Mucosa of descending colon (tissue), 3 donors: ENCODE measurements at regions not wholly inside any gene's neighbourhood (a gene's known extent, or its start where the extent isn't known, plus 50 kb on each side); places are given as distances from the start of the nearest gene placed in this dataset.

Source experiments
- ATAC-seq: fragments of 200-7000 bp; cut with Tn5 transposase; one replicate; pipeline ENCODE4 v1.9.1; 2020; ENCODE audit warnings: mild to moderate bottlenecking, moderate library complexity
- DNase-seq, 3 donors: peaks; one replicate each; pipeline ENCODE4 v3.0.0-alpha.2; 2020
- H3K36me3 ChIP-seq: fragments of 200-600 bp; one replicate; pipeline ENCODE4 v1.8.0; 2021; ENCODE audit warnings: low read depth, mild to moderate bottlenecking
- H3K4me1 ChIP-seq: fragments of 200-600 bp; one replicate; pipeline ENCODE4 v1.8.0; 2021; ENCODE audit warnings: low read depth, mild to moderate bottlenecking
- H3K4me3 ChIP-seq: fragments of 200-600 bp; one replicate; pipeline ENCODE4 v1.8.0; 2021; ENCODE audit warnings: mild to moderate bottlenecking
- H3K9me3 ChIP-seq: fragments of 200-600 bp; one replicate; pipeline ENCODE4 v1.8.0; 2021; ENCODE audit warnings: mild to moderate bottlenecking
- intact Hi-C, 2 donors: fragments of 100-400 bp; cut with DNase I in 1 of 2; cut with micrococcal nuclease in 1 of 2; formaldehyde crosslinking; loops; one replicate each; pipeline versions ENCODE4 v1.11.0 to v1.11.1; 2022; cut with DNase I, micrococcal nuclease
- TF ChIP-seq, protein P1 (sequence below): fragments of 200-600 bp; IDR thresholded peaks from one replicate; pipeline ENCODE4 v1.8.0; 2022; ENCODE audit warnings: antibody characterized with exemption, mild to moderate bottlenecking
- donor health status: DM: no; HTN: no; CAD: no; lungs with moderate emphysema.
- donor health status: DM: no; HTN: no; CAD: no.
- donor health status: DM: no; HTN: yes; CAD: no.

DNA sequence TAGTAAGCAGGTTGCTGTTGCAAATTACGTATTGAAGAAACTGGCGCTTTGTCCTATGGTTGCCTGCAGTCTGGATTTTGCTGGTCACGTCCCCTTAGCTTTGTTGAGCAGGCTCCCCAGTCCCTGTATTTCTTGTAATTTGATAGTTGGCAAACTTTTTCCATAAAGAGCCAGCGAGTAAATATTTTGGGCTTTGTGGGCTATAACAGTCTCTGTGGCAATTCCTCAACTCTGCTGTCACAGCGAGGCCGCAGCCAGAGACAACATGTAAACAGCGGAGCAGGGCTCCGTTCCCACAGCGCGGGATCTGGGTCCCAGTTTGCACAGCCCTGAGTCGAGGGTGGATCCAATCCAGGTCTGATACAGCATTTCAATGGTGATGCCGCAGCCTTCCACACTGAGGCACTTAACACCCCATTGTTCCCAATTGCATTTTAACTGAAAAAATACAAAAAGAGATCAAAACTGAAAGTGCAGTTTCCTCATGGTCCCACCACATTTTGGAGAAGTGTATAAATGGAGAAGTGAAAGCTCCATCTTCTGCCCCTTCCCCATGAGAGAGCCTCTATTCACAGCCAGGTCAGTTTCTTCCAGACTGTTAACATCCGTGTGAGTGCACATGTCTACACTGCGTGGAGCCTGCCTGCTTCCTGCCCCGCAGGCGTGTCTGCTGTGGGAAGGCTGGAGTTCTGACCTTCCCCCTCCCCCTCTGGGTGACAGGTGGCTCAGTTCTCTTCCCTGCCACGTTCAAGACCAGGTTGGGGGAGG is 89.1 kb downstream of the RPS6KA4 start:
- Histone ChIP-seq H3K9me3 (no peaks in the 10 kb centered on the region), H3K4me1 (peaks cover 17% of the 10 kb centered on the region), H3K4me3 (no peak overlapping the region), H3K36me3 (no peaks in the 10 kb centered on the region)
- ATAC-seq (peak; percentile 52), DNase-seq (peak; percentile 38 to 63 (median 44))
- TF ChIP-seq, protein P1, sequence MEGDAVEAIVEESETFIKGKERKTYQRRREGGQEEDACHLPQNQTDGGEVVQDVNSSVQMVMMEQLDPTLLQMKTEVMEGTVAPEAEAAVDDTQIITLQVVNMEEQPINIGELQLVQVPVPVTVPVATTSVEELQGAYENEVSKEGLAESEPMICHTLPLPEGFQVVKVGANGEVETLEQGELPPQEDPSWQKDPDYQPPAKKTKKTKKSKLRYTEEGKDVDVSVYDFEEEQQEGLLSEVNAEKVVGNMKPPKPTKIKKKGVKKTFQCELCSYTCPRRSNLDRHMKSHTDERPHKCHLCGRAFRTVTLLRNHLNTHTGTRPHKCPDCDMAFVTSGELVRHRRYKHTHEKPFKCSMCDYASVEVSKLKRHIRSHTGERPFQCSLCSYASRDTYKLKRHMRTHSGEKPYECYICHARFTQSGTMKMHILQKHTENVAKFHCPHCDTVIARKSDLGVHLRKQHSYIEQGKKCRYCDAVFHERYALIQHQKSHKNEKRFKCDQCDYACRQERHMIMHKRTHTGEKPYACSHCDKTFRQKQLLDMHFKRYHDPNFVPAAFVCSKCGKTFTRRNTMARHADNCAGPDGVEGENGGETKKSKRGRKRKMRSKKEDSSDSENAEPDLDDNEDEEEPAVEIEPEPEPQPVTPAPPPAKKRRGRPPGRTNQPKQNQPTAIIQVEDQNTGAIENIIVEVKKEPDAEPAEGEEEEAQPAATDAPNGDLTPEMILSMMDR, result no peak
- intact Hi-C loops, result no loop called here

DNA sequence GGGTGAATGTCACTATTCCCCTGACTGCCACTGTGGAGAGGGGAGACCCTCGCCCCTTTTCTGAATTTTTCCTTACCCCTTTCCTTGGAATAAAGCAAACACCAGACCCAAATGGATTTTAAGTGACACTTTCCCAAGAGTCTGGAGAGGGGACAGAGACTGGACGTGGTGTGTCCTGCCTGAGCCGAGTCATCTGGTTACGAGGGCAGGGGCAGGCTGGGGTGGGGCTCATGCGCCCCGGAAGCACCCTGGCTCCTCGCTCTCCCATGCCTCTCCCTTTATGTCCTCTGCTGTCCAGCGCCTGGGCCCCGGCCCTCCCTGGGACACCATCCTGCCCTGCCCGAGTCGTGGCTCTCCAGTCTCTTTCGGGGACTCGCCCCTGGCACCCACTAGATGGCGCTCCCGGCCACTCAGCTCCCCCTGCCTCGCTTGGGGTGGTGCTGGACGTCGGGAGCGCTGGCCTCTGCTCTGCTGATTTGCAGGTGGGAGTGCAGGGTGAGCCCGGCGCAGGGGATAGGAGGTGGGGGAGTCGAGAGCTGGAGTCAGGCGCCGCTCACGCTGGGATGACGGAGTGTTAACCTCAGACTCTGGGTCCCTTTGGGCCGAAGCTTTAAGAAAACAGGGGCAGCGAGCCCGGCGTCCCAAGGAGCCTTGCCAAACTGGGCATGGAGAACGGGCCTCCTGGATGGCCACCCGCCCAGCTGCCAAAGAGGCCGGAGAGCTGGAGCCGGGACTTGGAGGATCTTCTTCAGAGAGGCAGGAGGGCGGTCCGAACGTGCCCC is 89.8 kb downstream of the RPS6KA4 start:
- H3K4me3 ChIP-seq, result no peak overlapping the region
- peaks cover 17% of the 10 kb centered on the region for H3K4me1 ChIP-seq
- DNase-seq, result peak; percentile 83 to 88 (median 86)
- ATAC-seq, result peak; percentile 95
- intact Hi-C loops, result no loop called here
- no peaks in the 10 kb centered on the region for H3K9me3 ChIP-seq
- no peaks in the 10 kb centered on the region for H3K36me3 ChIP-seq
- TF ChIP-seq, protein P1, result peak; percentile 89

DNA sequence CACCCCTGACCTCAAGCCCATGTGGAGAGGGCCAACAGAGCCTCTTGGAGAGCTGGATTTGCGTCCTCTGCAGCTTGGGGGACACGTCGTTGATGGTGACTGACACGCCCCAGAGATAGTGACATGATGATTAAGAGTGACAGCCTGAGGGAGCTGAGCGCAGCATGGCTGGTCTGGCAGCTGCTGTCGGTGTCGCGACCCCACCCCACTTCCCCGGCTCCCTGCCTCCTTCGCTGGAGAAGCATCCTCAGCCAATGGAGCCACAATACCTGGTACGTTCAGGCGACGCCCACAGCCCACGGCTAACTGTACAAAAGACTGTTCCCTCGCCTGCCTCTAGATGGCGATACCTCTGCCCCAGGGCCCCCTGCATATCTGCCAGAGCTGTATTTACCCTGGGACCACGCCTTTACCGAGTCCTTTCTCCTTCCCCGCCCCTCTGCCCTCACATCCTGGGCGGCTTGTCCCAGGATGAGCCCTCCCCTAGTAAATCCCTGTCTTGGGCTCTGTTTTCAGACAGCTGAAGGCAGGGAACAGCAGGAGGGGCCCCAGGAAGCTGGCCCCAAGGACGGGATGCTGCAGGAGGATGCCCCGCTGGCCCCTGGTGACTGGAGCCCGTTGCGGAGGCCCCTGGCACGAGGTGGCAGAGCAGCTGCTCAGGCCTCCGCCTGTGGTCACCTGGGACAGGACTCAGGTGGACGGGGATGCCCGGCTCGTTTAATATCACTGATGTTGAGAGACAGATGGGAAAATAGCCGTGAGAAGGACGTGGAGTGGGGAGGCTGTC is 90.6 kb downstream of the RPS6KA4 start:
- intact Hi-C loops, result no loop called here
- ATAC-seq (peak; percentile 93), DNase-seq (peak; percentile 67 to 79 (median 71))
- H3K9me3 ChIP-seq, result no peaks in the 10 kb centered on the region
- no peaks in the 10 kb centered on the region for H3K36me3 ChIP-seq
- H3K4me1 ChIP-seq, result peaks cover 17% of the 10 kb centered on the region
- no peak overlapping the region for H3K4me3 ChIP-seq
- TF ChIP-seq, protein P1, result peak; percentile 81

DNA sequence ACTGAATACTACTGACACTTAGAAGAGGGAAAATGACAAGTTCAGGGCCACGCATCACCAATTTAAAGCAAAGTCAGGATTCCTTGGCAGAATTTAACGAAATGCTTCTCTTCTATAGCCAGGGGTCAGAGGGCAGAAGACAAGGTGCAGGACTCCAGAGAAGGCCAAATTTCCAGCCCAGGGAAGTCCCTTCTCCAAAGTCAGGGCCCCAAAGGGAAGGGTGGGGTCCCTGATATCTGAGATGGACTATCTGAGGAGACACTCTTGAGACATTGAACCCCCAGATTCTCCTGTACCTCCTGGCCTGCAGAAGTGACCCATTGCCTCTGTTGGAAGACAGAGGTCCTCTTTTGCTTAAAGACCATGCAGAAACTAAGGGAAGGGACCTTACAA is 91.2 kb downstream of the RPS6KA4 start:
- intact Hi-C loops, result no loop called here
- Histone ChIP-seq H3K4me3 (no peak overlapping the region), H3K9me3 (no peaks in the 10 kb centered on the region), H3K36me3 (no peaks in the 10 kb centered on the region), H3K4me1 (peaks cover 17% of the 10 kb centered on the region)
- no peak for ATAC-seq
- TF ChIP-seq, protein P1, result no peak
- DNase-seq, result no peak

DNA sequence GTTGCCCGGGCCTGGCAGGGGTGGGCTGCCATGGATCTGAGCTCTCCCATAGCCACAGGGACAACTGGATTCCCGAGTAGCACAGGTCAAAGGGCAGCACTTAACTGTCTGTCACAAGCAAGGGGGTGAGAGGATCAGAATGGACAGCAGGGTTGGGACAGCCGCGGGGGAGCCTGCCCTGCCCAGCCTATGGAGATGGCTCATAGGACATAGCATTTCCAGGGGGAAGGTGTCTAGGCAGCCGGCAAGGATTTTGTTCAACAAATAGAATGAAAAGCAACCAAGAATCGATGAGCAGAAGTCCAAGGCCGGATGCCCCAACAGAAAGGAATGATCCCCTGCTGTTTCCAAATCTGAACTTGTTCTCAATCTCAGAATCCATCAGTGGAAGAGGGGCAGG is 92.9 kb downstream of the RPS6KA4 start:
- intact Hi-C loops, result no loop called here
- DNase-seq, result no peak
- Histone ChIP-seq H3K9me3 (no peaks in the 10 kb centered on the region), H3K36me3 (no peaks in the 10 kb centered on the region), H3K4me1 (peaks cover 17% of the 10 kb centered on the region), H3K4me3 (no peak overlapping the region)
- ATAC-seq, result no peak
- TF ChIP-seq, protein P1, result no peak
